Transverse colon (tissue), 4 donors: ENCODE measurements at regions not wholly inside any gene's neighbourhood (a gene's known extent, or its start where the extent isn't known, plus 50 kb on each side); places are given as distances from the start of the nearest gene placed in this dataset.
"Not testable (repeated sequence)": the region's sequence is repeated elsewhere in the genome, so short reads cannot be mapped to it uniquely, and the experiment has no call there.

Experiments
- DNase-seq: peaks from one replicate; pipeline ENCODE4 v3.0.0-alpha.2; 2019
- H3K27ac ChIP-seq, 4 donors: fragments of 200-600 bp; sonication (generic); 2 replicates each; pipeline ENCODE4 v1.5.1; 2016 to 2018; ENCODE audit warnings: inconsistent platforms in 4 of 4
- H3K27me3 ChIP-seq: fragments of 200-600 bp; sonication (generic); 2 replicates; pipeline ENCODE4 v1.5.1; 2017; ENCODE audit warnings: inconsistent platforms
- H3K36me3 ChIP-seq, 4 donors: fragments of 200-600 bp; sonication (generic); 2 replicates each; pipeline ENCODE4 v1.5.1; 2017 to 2019; ENCODE audit warnings: inconsistent platforms in 4 of 4
- H3K4me1 ChIP-seq, 4 donors: fragments of 200-600 bp; sonication (generic); 2 replicates each; pipeline ENCODE4 v1.5.1; 2017 to 2020; ENCODE audit warnings: inconsistent platforms in 4 of 4
- H3K4me3 ChIP-seq, 4 donors: fragments of 200-600 bp; sonication (generic); 1 replicate in 1 of 4; 2 replicates in 3 of 4; pipeline versions ENCODE4 v1.5.1 to v1.6.1; 2017 to 2019; ENCODE audit warnings: inconsistent platforms in 4 of 4
- H3K9me3 ChIP-seq, 2 donors: fragments of 200-600 bp; sonication (generic); 2 replicates each; pipeline ENCODE4 v1.5.1; 2017 to 2019; ENCODE audit warnings: inconsistent platforms in 2 of 2
- EP300 ChIP-seq: sonication (generic); formaldehyde crosslinking; IDR thresholded peaks from one replicate; pipeline ENCODE4 v1.6.1; 2017; ENCODE audit warnings: antibody characterized with exemption, low read depth
- POLR2A ChIP-seq: fragments of 450-650 bp; IDR thresholded peaks from one replicate; pipeline ENCODE4 v1.6.1; 2016; ENCODE audit warnings: antibody characterized with exemption, mild to moderate bottlenecking, moderate library complexity
- POLR2AphosphoS5 ChIP-seq, 3 donors: sonication (generic); formaldehyde crosslinking; IDR thresholded peaks; one replicate each; pipeline ENCODE4 v1.6.1; 2016; ENCODE audit warnings: antibody characterized with exemption in 3 of 3
- WGBS, 2 donors: methylation state at CpG; one replicate each; pipeline ENCODE4 v1.1.5; 2018; ENCODE audit warnings: low coverage in 1 of 2; 5-methylcytosine and 5-hydroxymethylcytosine counted together
- in situ Hi-C, 4 donors: fragments of 200-750 bp; cut with MboI; loops; one replicate each; pipeline versions ENCODE4 v1.15.0 to v1.15.1; 2017; ENCODE audit warnings: low sequenced_read_pairs in 3 of 4, low pct_ligation_motif_present in 1 of 4, low pct_unique_long_range_greater_than_20kb in 1 of 4
- intact Hi-C: fragments of 100-400 bp; cut with DNase I; formaldehyde crosslinking; loops from one replicate; pipeline ENCODE4 v1.15.1; 2023; ENCODE audit warnings: low total_unique reads
- TF ChIP-seq, protein P1 (sequence below), 5 experiments: fragments of 200-600 bp in 3 of 5; fragments of 450-650 bp in 2 of 5; sonication (generic) in 3 of 5; IDR thresholded peaks; 1 replicate in 2 of 5; 2 replicates in 3 of 5; pipeline ENCODE4 v1.5.1; 2016 to 2017; ENCODE audit warnings: antibody characterized with exemption in 5 of 5, inconsistent platforms in 3 of 5, mild to moderate bottlenecking in 2 of 5, moderate library complexity in 1 of 5

DNA sequence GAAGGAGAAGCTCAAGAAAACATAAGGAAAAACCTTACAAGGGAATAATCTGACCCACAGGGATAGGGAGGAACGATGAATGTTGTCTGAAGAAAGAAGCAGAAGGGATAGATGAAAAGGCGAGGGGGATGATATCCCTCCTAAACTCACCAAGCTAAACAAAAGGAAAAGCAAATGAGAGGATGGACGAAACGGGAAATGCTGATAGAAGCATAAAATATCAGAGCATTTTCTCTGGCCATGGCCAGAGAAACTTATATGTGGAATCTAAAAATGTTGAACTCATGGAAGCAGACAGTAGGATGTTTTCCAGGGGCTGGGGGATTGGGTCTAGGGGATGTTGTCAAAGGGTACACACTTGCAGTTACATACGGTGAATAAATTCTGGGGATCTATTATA, 148.4 kb upstream of the FOXQ1 start:
- DNase-seq: no peak
- H3K27ac ChIP-seq: no peak overlapping the region
- no peaks in the 10 kb centered on the region for H3K9me3 ChIP-seq
- intact Hi-C loops: no loop called here
- no peaks in the 10 kb centered on the region for H3K4me1 ChIP-seq
- in situ Hi-C loops: no loop called here
- WGBS, 2 donors: 75 to 86% methylated on average over 4 to 5 of the region's 5 CpGs
- no peaks in the 10 kb centered on the region for H3K36me3 ChIP-seq
- TF ChIP-seq EP300: no peak
- no peak for TF ChIP-seq POLR2AphosphoS5 (IDR thresholded peaks at IDR 0.05)
- no peak for TF ChIP-seq POLR2A
- TF ChIP-seq, protein P1, sequence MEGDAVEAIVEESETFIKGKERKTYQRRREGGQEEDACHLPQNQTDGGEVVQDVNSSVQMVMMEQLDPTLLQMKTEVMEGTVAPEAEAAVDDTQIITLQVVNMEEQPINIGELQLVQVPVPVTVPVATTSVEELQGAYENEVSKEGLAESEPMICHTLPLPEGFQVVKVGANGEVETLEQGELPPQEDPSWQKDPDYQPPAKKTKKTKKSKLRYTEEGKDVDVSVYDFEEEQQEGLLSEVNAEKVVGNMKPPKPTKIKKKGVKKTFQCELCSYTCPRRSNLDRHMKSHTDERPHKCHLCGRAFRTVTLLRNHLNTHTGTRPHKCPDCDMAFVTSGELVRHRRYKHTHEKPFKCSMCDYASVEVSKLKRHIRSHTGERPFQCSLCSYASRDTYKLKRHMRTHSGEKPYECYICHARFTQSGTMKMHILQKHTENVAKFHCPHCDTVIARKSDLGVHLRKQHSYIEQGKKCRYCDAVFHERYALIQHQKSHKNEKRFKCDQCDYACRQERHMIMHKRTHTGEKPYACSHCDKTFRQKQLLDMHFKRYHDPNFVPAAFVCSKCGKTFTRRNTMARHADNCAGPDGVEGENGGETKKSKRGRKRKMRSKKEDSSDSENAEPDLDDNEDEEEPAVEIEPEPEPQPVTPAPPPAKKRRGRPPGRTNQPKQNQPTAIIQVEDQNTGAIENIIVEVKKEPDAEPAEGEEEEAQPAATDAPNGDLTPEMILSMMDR (IDR thresholded peaks at IDR 0.05): no peak
- H3K27me3 ChIP-seq: no peaks in the 10 kb centered on the region
- H3K4me3 ChIP-seq: no peak overlapping the region

DNA sequence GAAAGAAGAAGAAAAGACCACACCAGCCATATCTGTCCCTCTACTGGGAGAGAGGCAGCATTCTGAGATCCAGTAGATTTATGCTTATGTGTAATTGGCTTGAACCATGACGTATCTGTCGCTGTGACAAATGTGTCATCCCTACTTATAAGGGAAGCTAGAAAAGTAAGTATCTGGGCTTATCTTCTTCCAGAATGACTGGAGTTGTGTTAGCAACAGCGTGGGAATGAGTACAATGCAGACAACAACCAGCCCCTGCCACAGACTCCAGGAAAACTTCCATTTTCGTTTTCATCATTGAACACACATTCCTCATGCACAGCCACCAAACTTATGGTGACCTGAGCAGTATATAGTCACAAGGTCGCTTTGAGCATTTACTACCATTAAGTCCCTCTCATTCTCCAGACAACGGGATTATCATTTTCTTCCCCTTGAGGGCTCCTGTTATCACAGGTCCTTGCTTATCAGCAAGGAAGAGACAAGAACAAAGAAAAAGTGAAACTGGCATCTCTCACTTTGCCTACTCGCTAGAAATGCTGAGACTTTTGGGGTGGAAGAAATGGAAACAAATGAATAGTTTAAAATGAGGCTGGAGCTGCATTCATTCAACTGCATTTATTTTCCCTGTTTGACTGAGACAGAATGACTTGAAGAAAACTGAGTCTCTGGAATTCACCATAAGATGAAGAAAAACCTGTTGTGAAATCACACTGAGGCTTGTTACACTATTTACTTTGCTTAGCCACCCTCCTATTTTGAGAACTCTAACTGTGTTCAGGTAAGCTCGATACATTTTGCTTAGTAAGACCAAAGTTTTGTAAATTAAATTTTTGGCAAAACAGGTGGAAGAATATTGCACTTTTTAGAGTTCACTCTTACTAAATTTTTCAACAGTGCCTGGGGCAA, 149.3 kb upstream of the FOXQ1 start:
- Histone ChIP-seq H3K36me3 (no peaks in the 10 kb centered on the region), H3K27me3 (no peaks in the 10 kb centered on the region), H3K4me1 (no peaks in the 10 kb centered on the region), H3K27ac (no peak overlapping the region), H3K9me3 (no peaks in the 10 kb centered on the region), H3K4me3 (no peak overlapping the region)
- WGBS, 2 donors: 30 to 67% methylated on average over 5 to 8 of the region's 8 CpGs
- DNase-seq: no peak
- TF ChIP-seq POLR2A (no peak), EP300 (no peak), POLR2AphosphoS5 (IDR thresholded peaks at IDR 0.05) (no peak)
- TF ChIP-seq, protein P1 (IDR thresholded peaks at IDR 0.05): no peak
- intact Hi-C loops (no loop called here), in situ Hi-C loops (no loop called here)

GRCh38 chr6:1156411-1156810, 155.5 kb upstream of the FOXQ1 start:
- H3K27ac ChIP-seq, in situ Hi-C loops, H3K4me3 ChIP-seq, DNase-seq, intact Hi-C loops, H3K36me3 ChIP-seq, H3K27me3 ChIP-seq, H3K9me3 ChIP-seq, H3K4me1 ChIP-seq: not testable (repeated sequence)
- WGBS, 2 donors: 83 to 89% methylated on average over 2 to 3 of the region's 3 CpGs

DNA sequence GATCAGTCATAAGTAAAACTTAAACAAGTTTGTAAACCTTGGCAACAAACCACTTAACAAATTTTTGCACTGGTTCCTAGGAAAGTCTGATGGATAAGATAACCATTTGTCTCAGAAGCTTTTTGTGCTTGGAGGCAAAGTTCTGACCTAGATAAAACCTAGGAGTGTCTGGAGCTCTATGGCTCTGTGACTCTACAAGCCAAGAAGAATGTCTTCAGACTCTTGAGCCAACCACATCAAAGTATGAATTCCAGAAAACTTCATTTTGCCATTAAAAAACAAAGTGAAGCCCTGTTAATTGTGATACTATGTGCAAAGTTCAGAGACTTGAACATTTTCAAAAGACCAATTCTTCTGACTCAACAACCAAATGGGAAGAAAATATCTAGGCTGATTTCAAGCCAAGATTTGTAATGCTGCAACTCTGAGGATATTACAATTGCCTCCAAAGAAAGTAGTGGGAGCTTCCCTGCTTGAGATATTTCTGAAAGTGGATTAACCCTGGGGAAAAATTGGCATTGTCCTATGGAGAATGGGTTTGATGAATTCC, 158.1 kb upstream of the FOXQ1 start:
- Histone ChIP-seq H3K27me3 (no peaks in the 10 kb centered on the region), H3K4me3 (no peak overlapping the region), H3K9me3 (no peaks in the 10 kb centered on the region), H3K36me3 (no peaks in the 10 kb centered on the region), H3K4me1 (no peaks in the 10 kb centered on the region), H3K27ac (no peak overlapping the region)
- no peak for TF ChIP-seq EP300
- no peak for TF ChIP-seq POLR2A
- TF ChIP-seq, protein P1 (IDR thresholded peaks at IDR 0.05): no peak
- no peak for TF ChIP-seq POLR2AphosphoS5 (IDR thresholded peaks at IDR 0.05)
- in situ Hi-C loops (no loop called here), intact Hi-C loops (no loop called here)
- DNase-seq: no peak

DNA sequence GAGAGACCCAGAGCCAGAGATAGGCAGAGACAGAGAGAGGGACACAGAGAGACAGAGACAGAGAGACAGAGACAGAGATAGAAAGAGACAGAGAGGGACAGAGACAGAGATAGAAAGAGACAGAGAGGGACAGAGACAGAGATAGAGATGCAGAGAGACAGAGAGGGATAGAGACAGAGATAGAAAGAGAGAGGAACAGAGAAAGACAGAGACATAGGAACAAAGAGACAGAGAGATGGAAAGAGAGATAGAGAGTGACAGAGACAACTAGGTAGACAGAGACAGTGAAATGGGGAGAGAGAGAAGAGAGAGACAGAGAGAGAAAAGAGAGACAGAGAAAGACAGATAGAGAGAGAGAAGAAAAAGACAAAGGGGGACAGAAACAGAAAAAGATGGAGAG, 165.4 kb upstream of the FOXQ1 start:
- no peak for DNase-seq
- H3K27ac ChIP-seq: no peak overlapping the region
- no peaks in the 10 kb centered on the region for H3K4me1 ChIP-seq
- H3K36me3 ChIP-seq: no peaks in the 10 kb centered on the region
- H3K27me3 ChIP-seq: peaks cover 9% of the 10 kb centered on the region
- in situ Hi-C loops: no loop called here
- TF ChIP-seq EP300: no peak
- TF ChIP-seq, protein P1 (IDR thresholded peaks at IDR 0.05): no peak
- no peak for TF ChIP-seq POLR2A
- no peak for TF ChIP-seq POLR2AphosphoS5 (IDR thresholded peaks at IDR 0.05)
- H3K4me3 ChIP-seq: no peak overlapping the region
- no peaks in the 10 kb centered on the region for H3K9me3 ChIP-seq
- intact Hi-C loops: no loop called here
